ENCODE measurements at regions not wholly inside any gene's neighbourhood (a gene's known extent, or its start where the extent isn't known, plus 50 kb on each side); places are given as distances from the start of the nearest gene placed in this dataset.

DNA sequence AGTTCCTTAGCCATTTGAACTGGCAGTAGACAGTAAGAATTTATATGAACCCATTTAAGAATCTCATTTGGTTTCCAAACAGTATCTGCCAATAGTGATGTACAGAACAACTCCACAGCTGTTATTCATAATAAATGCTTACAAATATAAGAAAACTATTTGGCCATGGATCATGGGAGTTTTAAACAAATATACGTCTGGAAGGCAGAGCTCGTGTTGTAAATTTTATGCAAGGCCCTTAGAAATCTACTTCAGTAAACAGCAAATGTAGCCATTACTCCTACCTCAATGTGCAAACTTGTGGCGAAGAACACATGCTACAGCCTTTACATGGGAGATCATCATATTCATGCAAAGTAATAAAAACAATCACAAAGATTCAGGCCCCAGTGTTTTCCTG is 65.3 kb upstream of the NANOGP8 start:
- no peaks in the 10 kb centered on the region for H3K9me3 ChIP-seq (ENCODE audit: insufficient read depth, low read length)
- no peak overlapping the region for H3K9ac ChIP-seq (ENCODE audit: low read length)
- no peaks in the 10 kb centered on the region for H3F3A ChIP-seq (ENCODE audit: insufficient read depth)
- H4K20me1 ChIP-seq (ENCODE audit: low read depth, low read length) = no peaks in the 10 kb centered on the region
- no peaks in the 10 kb centered on the region for H3K9me2 ChIP-seq (replicated peaks; ENCODE audit: insufficient read depth, low read length)
- no peaks in the 10 kb centered on the region for H3K36me3 ChIP-seq (ENCODE audit: low read length)
- no peaks in the 10 kb centered on the region for H3K27me3 ChIP-seq (ENCODE audit: low read length)
- H3K79me2 ChIP-seq (ENCODE audit: insufficient read depth, low read length) = no peaks in the 10 kb centered on the region
- no peak overlapping the region for H3K4me2 ChIP-seq (ENCODE audit: low read depth, low read length, poor library complexity, severe bottlenecking)
- H2AFZ ChIP-seq (ENCODE audit: low read depth, low read length, severe bottlenecking) = no peak overlapping the region
- TF ChIP-seq, protein P1, sequence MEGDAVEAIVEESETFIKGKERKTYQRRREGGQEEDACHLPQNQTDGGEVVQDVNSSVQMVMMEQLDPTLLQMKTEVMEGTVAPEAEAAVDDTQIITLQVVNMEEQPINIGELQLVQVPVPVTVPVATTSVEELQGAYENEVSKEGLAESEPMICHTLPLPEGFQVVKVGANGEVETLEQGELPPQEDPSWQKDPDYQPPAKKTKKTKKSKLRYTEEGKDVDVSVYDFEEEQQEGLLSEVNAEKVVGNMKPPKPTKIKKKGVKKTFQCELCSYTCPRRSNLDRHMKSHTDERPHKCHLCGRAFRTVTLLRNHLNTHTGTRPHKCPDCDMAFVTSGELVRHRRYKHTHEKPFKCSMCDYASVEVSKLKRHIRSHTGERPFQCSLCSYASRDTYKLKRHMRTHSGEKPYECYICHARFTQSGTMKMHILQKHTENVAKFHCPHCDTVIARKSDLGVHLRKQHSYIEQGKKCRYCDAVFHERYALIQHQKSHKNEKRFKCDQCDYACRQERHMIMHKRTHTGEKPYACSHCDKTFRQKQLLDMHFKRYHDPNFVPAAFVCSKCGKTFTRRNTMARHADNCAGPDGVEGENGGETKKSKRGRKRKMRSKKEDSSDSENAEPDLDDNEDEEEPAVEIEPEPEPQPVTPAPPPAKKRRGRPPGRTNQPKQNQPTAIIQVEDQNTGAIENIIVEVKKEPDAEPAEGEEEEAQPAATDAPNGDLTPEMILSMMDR (IDR thresholded peaks at IDR 0.05; ENCODE audit: insufficient read depth, low read length, poor library complexity, severe bottlenecking) = no peak
- no peak for TF ChIP-seq EZH2phosphoT487 (conservative IDR thresholded peaks at IDR 0.05; ENCODE audit: low read length)
- H3K27ac ChIP-seq (ENCODE audit: low read depth, low read length) = no peak overlapping the region
- no peak overlapping the region for H3K4me3 ChIP-seq (ENCODE audit: insufficient read depth, low read length, poor library complexity, severe bottlenecking)

DNA sequence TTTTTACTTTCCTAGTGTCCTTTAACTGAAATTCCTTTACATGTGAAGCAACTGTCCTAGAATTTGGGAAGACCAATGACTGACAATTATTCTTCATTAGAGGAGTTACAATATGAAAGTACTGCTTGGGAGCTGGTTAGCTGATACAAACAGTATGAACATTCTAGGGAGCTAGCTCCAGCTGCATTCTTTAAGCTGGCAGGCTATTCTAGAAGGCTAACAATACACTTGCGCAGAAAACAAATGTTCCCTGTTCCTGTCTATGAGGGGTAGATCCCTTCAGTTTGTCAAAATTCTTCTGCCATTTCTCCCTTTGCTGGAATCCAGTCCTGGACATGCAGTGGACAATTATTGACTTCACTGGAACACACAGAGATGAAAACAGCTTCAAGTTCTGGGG is 60.2 kb upstream of the NANOGP8 start:
- TF ChIP-seq, protein P1 (IDR thresholded peaks at IDR 0.05; ENCODE audit: insufficient read depth, low read length, poor library complexity, severe bottlenecking) = no peak
- no peak for TF ChIP-seq EZH2phosphoT487 (conservative IDR thresholded peaks at IDR 0.05; ENCODE audit: low read length)
- H3K4me2 ChIP-seq (ENCODE audit: low read depth, low read length, poor library complexity, severe bottlenecking) = no peak overlapping the region
- no peak overlapping the region for H3K27ac ChIP-seq (ENCODE audit: low read depth, low read length)
- no peak overlapping the region for H3K9ac ChIP-seq (ENCODE audit: low read length)
- no peaks in the 10 kb centered on the region for H4K20me1 ChIP-seq (ENCODE audit: low read depth, low read length)
- no peaks in the 10 kb centered on the region for H3K79me2 ChIP-seq (ENCODE audit: insufficient read depth, low read length)
- no peaks in the 10 kb centered on the region for H3K27me3 ChIP-seq (ENCODE audit: low read length)
- no peak overlapping the region for H3K4me3 ChIP-seq (ENCODE audit: insufficient read depth, low read length, poor library complexity, severe bottlenecking)
- H3F3A ChIP-seq (ENCODE audit: insufficient read depth) = no peaks in the 10 kb centered on the region
- no peak overlapping the region for H2AFZ ChIP-seq (ENCODE audit: low read depth, low read length, severe bottlenecking)
- H3K9me3 ChIP-seq (ENCODE audit: insufficient read depth, low read length) = no peaks in the 10 kb centered on the region
- no peaks in the 10 kb centered on the region for H3K9me2 ChIP-seq (replicated peaks; ENCODE audit: insufficient read depth, low read length)
- H3K36me3 ChIP-seq (ENCODE audit: low read length) = no peaks in the 10 kb centered on the region

DNA sequence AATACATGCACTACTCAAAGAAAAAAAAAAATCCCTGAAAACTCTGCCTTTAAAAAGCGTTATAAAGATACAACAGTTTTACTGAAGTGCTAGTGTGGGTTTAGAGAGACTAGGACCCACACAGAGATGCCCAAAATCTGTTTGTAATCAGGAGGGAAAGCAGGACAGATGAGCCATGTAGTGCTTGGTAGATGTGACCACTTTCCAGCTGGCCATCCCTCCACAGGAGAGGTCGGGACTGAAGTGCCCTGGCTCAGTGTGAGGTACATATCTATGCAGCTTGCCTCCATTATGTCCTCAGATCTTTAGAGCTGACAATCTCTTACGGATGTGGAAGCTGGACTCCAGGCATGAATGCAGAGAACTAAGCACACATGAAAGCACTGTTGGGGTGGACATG is 57.5 kb upstream of the NANOGP8 start:
- Histone ChIP-seq H4K20me1 (ENCODE audit: low read depth, low read length) (no peaks in the 10 kb centered on the region), H3K4me2 (ENCODE audit: low read depth, low read length, poor library complexity, severe bottlenecking) (no peak overlapping the region), H3K9me3 (ENCODE audit: insufficient read depth, low read length) (no peaks in the 10 kb centered on the region), H2AFZ (ENCODE audit: low read depth, low read length, severe bottlenecking) (no peak overlapping the region), H3K9me2 (replicated peaks; ENCODE audit: insufficient read depth, low read length) (no peaks in the 10 kb centered on the region), H3F3A (ENCODE audit: insufficient read depth) (no peaks in the 10 kb centered on the region), H3K79me2 (ENCODE audit: insufficient read depth, low read length) (no peaks in the 10 kb centered on the region), H3K27me3 (ENCODE audit: low read length) (no peaks in the 10 kb centered on the region), H3K36me3 (ENCODE audit: low read length) (no peaks in the 10 kb centered on the region), H3K27ac (ENCODE audit: low read depth, low read length) (no peak overlapping the region), H3K9ac (ENCODE audit: low read length) (no peak overlapping the region), H3K4me3 (ENCODE audit: insufficient read depth, low read length, poor library complexity, severe bottlenecking) (no peak overlapping the region)
- TF ChIP-seq, protein P1 (IDR thresholded peaks at IDR 0.05; ENCODE audit: insufficient read depth, low read length, poor library complexity, severe bottlenecking) = no peak
- TF ChIP-seq EZH2phosphoT487 (conservative IDR thresholded peaks at IDR 0.05; ENCODE audit: low read length) = no peak

Measured in SU-DHL-6 (cell line).